ENCODE measurements at regions not wholly inside any gene's neighbourhood (a gene's known extent, or its start where the extent isn't known, plus 50 kb on each side); places are given as distances from the start of the nearest gene placed in this dataset.
"Not testable (repeated sequence)": the region's sequence is repeated elsewhere in the genome, so short reads cannot be mapped to it uniquely, and the experiment has no call there.

- Histone ChIP-seq H3K27me3 (ENCODE audit: control insufficient read depth, insufficient read depth, low read length) (no peaks in the 10 kb centered on the region), H3K36me3 (ENCODE audit: control insufficient read depth, insufficient read depth, low read length) (no peaks in the 10 kb centered on the region), H3K4me3 (ENCODE audit: low read depth, low read length) (no peak overlapping the region)
- TF ChIP-seq CTCF (IDR thresholded peaks at IDR 0.05; ENCODE audit: insufficient read depth, low read length, severe bottlenecking) = no peak
- DNase-seq (ENCODE audit: low read depth) (no peak), FAIRE-seq (no peak)
These were observed 1071.2 kb downstream of the TYW1 start for GRCh38 chr7:68067845-68068244.

- TF ChIP-seq CTCF (IDR thresholded peaks at IDR 0.05; ENCODE audit: insufficient read depth, low read length, severe bottlenecking) = no peak
- no peak for FAIRE-seq
These were observed 1074.4 kb downstream of the TYW1 start for GRCh38 chr7:68070992-68071391.

GRCh38 chr7:68073701-68074100, 1077.1 kb downstream of the TYW1 start:
- Histone ChIP-seq H3K4me3 (ENCODE audit: low read depth, low read length) (no peak overlapping the region), H3K36me3 (ENCODE audit: control insufficient read depth, insufficient read depth, low read length) (no peaks in the 10 kb centered on the region), H3K27me3 (ENCODE audit: control insufficient read depth, insufficient read depth, low read length) (no peaks in the 10 kb centered on the region)
- no peak for FAIRE-seq
- no peak for TF ChIP-seq CTCF (IDR thresholded peaks at IDR 0.05; ENCODE audit: insufficient read depth, low read length, severe bottlenecking)
- DNase-seq (ENCODE audit: low read depth) = no peak

More at GRCh38 chr7:68070992-68071391, 1074.4 kb downstream of the TYW1 start:
- DNase-seq (ENCODE audit: low read depth) = no peak
- Histone ChIP-seq H3K36me3 (ENCODE audit: control insufficient read depth, insufficient read depth, low read length) (no peaks in the 10 kb centered on the region), H3K4me3 (ENCODE audit: low read depth, low read length) (no peak overlapping the region), H3K27me3 (ENCODE audit: control insufficient read depth, insufficient read depth, low read length) (no peaks in the 10 kb centered on the region)

GRCh38 chr7:68074242-68074641, 1077.6 kb downstream of the TYW1 start:
- H3K4me3 ChIP-seq (ENCODE audit: low read depth, low read length) = no peak overlapping the region
- DNase-seq (ENCODE audit: low read depth) = no peak
- no peaks in the 10 kb centered on the region for H3K36me3 ChIP-seq (ENCODE audit: control insufficient read depth, insufficient read depth, low read length)
- no peak for FAIRE-seq
- TF ChIP-seq CTCF (IDR thresholded peaks at IDR 0.05; ENCODE audit: insufficient read depth, low read length, severe bottlenecking) = no peak
- no peaks in the 10 kb centered on the region for H3K27me3 ChIP-seq (ENCODE audit: control insufficient read depth, insufficient read depth, low read length)

GRCh38 chr7:68078157-68078710, 1081.6 kb downstream of the TYW1 start:
- H3K4me3 ChIP-seq (ENCODE audit: low read depth, low read length) = no peak overlapping the region
- no peaks in the 10 kb centered on the region for H3K27me3 ChIP-seq (ENCODE audit: control insufficient read depth, insufficient read depth, low read length)
- H3K36me3 ChIP-seq (ENCODE audit: control insufficient read depth, insufficient read depth, low read length) = no peaks in the 10 kb centered on the region
- FAIRE-seq = no peak
- no peak for DNase-seq (ENCODE audit: low read depth)
- no peak for TF ChIP-seq CTCF (IDR thresholded peaks at IDR 0.05; ENCODE audit: insufficient read depth, low read length, severe bottlenecking)

- not testable (repeated sequence) for H3K27me3 ChIP-seq (ENCODE audit: control insufficient read depth, insufficient read depth, low read length); H3K36me3 ChIP-seq (ENCODE audit: control insufficient read depth, insufficient read depth, low read length); FAIRE-seq; DNase-seq (ENCODE audit: low read depth); H3K4me3 ChIP-seq (ENCODE audit: low read depth, low read length)
These were observed 1085.7 kb downstream of the TYW1 start for GRCh38 chr7:68082066-68082960.

- not testable (repeated sequence) for DNase-seq (ENCODE audit: low read depth); H3K36me3 ChIP-seq (ENCODE audit: control insufficient read depth, insufficient read depth, low read length); FAIRE-seq; H3K27me3 ChIP-seq (ENCODE audit: control insufficient read depth, insufficient read depth, low read length); H3K4me3 ChIP-seq (ENCODE audit: low read depth, low read length)
These were observed 1086.5 kb downstream of the TYW1 start for GRCh38 chr7:68082961-68083657.
